ENCODE measurements at regions not wholly inside any gene's neighbourhood (a gene's known extent, or its start where the extent isn't known, plus 50 kb on each side); places are given as distances from the start of the nearest gene placed in this dataset.

DNA sequence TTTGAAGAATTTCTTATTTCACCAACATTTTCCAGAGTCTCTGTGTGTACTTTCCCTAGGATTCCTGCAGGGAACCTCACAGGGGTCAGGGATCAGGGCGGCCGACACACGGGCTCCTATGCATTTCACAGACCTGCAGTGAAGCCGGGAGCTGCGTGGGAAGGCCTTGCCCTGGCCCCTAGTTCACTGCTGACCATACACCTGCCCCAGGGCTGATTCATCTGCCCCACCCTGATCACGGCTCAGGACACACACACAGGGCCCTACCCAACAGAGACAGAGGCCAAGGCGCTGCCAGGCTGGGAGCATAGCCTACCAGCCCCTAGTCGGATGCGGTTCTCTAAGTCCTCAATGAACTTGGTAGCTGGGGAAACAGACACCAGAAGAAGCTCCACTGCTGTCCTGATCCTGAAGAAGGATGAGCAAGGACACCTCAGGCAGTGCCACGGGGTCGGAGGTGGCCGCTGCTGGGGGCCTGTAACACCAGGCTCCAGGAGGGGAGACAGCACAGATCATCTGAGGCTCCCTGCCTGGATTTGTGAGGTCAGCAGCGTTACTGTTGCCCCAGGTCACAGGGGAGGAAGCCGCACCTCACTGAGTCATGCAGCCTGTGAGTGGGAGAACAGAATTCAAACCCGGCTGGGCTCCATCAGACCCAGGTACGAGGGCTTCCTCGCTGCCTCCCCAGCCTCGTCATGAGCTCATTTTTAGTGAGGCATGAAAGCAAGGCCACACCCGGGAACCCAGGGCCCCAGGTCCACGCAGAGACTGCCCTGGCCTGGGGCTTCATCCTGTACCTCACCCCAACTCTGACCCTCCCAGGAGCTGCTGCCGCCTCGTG, 278.8 kb upstream of the PPP2R2D start:
- H3K27ac Mint-ChIP-seq: no peak overlapping the region
- H3K4me3 Mint-ChIP-seq: no peak overlapping the region
- no peaks in the 10 kb centered on the region for H3K9me3 Mint-ChIP-seq
- H3K36me3 Mint-ChIP-seq (ENCODE audit: low read depth): peaks cover 1% of the 10 kb centered on the region
- H3K4me1 Mint-ChIP-seq (ENCODE audit: low read depth): no peaks in the 10 kb centered on the region
- H3K27me3 Mint-ChIP-seq (ENCODE audit: low read depth): no peaks in the 10 kb centered on the region

DNA sequence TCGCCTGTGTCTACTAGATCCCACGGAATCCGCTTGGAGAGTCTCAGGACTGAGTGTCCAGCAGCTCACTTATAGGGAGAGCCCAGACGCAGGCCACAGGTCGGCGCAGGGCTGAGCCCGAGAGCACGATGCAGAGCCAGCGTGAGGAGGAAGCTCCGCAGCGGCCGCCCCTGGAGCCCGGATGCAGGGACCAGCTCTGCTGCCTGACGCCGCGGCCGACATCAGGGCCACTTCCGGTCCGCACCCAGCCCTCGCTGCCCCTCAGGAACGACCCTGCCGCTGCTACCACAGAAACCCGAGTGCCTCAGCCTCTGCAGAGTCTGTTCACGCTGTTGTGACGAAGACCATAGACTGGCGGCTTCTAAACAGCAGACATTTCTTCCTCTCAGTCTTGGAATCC, 275.8 kb upstream of the PPP2R2D start:
- Mint-ChIP-seq H3K4me3 (no peak overlapping the region), H3K4me1 (ENCODE audit: low read depth) (no peaks in the 10 kb centered on the region), H3K9me3 (no peaks in the 10 kb centered on the region), H3K27ac (no peak overlapping the region), H3K27me3 (ENCODE audit: low read depth) (no peaks in the 10 kb centered on the region), H3K36me3 (ENCODE audit: low read depth) (peaks cover 1% of the 10 kb centered on the region)

DNA sequence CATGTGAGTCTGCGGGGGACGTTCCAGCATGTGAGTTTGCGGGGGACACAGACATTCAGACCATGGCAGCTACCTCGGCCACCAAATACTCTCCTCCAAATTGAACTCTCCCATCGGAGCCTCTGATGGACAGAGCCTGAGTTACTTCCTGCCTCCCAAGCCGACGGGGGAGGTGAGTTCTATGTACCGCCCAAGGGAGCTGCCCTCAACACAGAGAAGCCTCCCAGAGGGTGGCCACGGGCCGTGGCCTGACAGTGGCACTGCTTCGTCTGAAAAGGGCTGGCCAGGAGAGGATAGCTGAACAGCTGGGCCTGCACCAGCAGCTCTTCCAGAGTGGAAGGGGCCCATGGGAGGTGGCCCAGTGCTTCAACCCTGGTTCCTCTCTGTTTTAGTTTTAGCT, 274.5 kb upstream of the PPP2R2D start:
- no peaks in the 10 kb centered on the region for H3K4me1 Mint-ChIP-seq (ENCODE audit: low read depth)
- no peaks in the 10 kb centered on the region for H3K27me3 Mint-ChIP-seq (ENCODE audit: low read depth)
- no peaks in the 10 kb centered on the region for H3K9me3 Mint-ChIP-seq
- H3K27ac Mint-ChIP-seq: no peak overlapping the region
- peaks cover 1% of the 10 kb centered on the region for H3K36me3 Mint-ChIP-seq (ENCODE audit: low read depth)
- H3K4me3 Mint-ChIP-seq: no peak overlapping the region

DNA sequence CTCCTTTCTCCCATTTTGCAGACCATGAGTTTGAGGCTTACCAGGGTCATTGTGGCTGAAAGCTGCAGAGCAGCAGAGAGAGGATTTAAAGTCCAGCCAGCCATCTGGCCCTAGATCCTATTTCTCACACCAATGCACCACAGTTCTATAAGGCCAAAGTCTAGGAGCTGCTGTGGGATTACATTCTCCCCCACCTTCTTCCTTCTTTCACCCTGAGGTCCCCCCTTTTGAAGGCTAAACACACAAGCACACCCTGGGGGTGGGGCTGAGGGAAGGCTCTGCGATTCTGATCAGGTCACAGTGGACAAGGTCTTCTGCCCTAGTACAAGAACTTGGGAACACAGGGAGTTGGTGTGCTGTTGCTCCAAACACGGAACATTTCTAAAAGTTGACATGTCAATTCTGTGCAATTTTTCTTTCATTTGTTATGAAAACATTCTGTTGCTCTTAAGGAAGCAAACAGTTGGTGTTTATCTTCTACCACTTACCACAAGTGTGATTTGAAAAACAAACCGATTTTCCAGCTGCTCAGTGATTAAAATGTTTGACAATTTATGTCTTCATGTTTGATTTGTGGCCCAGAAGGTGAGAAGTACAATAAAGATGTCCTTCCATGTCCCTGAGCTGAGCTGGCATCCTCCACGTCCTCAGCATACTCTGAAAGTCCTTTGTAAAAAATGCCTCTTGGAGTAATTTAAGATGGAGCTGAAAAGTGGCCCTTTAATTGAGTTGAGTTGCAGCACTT, 271.6 kb upstream of the PPP2R2D start:
- Mint-ChIP-seq H3K9me3 (no peaks in the 10 kb centered on the region), H3K4me1 (ENCODE audit: low read depth) (no peaks in the 10 kb centered on the region), H3K27me3 (ENCODE audit: low read depth) (no peaks in the 10 kb centered on the region), H3K36me3 (ENCODE audit: low read depth) (peaks cover 1% of the 10 kb centered on the region), H3K4me3 (no peak overlapping the region), H3K27ac (no peak overlapping the region)

DNA sequence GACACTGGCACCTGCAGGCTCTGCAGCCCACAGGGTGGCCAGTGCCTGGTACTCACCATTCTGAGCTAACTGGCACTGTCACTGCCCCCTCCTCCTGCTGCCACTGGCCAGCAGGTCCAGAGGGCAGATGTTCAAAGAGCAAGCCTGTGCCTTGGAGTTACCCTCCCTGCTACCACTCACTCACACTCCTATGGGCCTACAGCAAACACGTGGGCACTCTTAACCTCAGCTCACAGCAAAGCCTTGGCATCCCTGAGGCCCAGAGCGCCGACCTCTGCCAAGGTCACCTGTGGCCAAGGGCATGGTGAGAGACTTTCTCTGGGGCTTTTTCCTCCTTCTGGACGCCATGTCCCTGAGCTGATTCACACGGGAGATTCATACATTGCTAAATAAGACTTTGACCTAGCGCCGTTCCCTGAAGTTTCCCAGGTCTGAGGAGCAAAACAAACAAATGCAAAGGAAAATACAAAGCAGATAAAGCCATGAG, 270.0 kb upstream of the PPP2R2D start:
- Mint-ChIP-seq H3K27ac (no peak overlapping the region), H3K9me3 (no peaks in the 10 kb centered on the region), H3K36me3 (ENCODE audit: low read depth) (peaks cover 1% of the 10 kb centered on the region), H3K27me3 (ENCODE audit: low read depth) (no peaks in the 10 kb centered on the region), H3K4me3 (no peak overlapping the region), H3K4me1 (ENCODE audit: low read depth) (no peaks in the 10 kb centered on the region)

DNA sequence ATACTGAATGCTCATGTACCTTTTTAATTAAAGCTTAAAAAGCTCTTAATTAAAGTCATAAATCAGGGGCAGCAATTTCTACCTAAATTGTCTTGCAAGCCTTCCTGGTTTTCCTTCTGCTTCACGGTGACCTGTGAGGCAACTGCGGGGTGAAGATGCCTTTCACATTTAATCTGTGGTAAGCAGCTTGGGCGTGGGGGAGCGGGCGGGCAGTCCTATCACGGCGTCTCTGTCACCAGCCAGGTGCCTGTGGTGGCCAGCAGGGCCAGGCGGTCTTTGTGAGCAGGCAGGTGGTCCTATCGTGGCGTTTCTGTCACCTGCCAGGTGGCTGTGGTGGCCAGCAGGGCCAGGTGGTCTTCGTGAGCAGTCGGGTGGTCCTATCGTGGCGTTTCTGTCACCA, 269.2 kb upstream of the PPP2R2D start:
- Mint-ChIP-seq H3K36me3 (ENCODE audit: low read depth) (no peaks in the 10 kb centered on the region), H3K27ac (no peak overlapping the region), H3K27me3 (ENCODE audit: low read depth) (no peaks in the 10 kb centered on the region), H3K9me3 (no peaks in the 10 kb centered on the region), H3K4me3 (no peak overlapping the region), H3K4me1 (ENCODE audit: low read depth) (no peaks in the 10 kb centered on the region)

DNA sequence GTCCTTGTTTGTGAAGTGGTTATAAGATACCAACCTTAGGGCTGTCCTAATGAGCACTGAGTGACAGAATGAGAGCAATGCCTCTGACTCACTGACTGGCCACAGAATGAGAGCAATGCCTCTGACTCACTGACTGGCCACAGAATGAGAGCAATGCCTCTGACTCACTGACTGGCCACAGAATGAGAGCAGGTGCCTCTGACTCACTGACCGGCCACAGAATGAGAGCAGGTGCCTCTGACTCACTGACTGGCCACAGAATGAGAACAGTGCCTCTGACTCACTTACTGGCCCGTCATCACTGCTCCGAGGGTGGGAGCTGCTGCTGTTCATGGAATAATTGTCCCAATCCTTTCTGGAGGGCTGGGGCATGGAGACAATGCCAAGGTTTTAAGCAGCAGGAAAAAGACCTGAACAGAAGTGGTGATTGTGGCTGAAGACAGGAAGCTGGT, 265.2 kb upstream of the PPP2R2D start:
- no peak overlapping the region for H3K4me3 Mint-ChIP-seq
- H3K27ac Mint-ChIP-seq: no peak overlapping the region

DNA sequence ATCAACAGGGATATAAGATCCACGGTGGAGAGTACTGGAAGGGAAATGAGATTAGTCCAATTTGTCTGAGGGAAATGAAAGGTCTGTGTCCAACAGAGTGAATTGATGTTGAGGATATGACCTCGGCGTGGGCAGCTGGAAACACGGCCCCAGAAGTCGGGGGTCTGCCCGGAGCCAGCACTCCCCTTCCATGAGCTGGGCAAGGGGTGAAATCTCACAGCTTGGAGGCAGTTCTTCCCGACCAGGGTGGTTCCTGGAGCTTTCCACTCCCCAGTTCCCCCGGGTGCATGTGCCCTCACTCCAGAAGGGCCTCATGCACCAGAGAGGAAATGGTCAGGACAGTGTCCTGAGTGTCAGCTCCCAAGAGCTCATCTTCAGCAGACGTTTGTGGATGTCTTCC, 264.7 kb upstream of the PPP2R2D start:
- Mint-ChIP-seq H3K4me1 (ENCODE audit: low read depth) (peaks cover 3% of the 10 kb centered on the region), H3K36me3 (ENCODE audit: low read depth) (no peaks in the 10 kb centered on the region), H3K27ac (no peak overlapping the region), H3K9me3 (peaks cover 9% of the 10 kb centered on the region), H3K27me3 (ENCODE audit: low read depth) (no peaks in the 10 kb centered on the region), H3K4me3 (no peak overlapping the region)

More for the DNA sequence above, 265.2 kb upstream of the PPP2R2D start:
- Mint-ChIP-seq H3K27me3 (ENCODE audit: low read depth) (no peaks in the 10 kb centered on the region), H3K9me3 (peaks cover 9% of the 10 kb centered on the region), H3K36me3 (ENCODE audit: low read depth) (no peaks in the 10 kb centered on the region), H3K4me1 (ENCODE audit: low read depth) (no peaks in the 10 kb centered on the region)

DNA sequence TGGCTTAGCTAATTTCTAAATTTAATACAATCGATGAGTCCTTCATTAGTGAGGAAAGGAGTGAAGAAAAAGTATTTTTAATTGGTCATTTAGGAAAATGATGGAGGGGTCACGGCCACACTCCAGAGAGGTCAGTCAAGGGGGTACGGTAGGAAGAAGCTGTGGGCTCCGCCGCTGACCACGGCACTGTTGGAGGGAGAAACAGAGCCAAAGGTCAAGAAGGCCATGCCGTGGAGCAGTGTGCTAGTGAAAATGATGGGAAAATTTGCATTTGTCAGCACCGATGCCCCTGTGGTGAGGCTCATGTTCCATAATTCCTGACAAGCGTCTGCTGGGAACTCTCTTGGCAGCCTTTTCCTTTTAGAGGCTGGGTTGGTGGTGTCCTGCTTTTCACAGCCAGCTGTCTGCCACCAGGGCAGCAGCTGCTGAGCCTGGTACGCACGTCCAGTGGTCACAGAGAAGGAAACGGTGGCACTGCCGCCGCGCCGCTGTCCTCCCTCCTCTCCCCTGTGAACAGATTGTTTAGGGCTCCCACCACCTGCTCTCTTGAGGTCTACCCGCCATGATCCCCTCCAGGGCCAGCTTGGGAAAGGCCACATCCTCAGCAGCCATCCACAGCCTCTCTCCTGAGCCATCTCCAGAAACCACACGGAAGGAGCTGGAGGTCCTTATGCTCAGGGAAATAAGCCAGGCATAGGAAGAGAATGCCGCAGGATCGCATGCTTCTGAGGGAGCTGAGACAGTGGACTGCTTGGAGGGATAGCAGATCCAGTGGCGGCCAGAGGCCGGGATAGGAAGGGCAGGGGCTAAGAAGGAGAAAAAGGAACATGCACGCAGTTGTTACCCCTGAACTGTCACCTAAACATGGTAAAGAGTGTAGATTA, 263.7 kb upstream of the PPP2R2D start:
- H3K36me3 Mint-ChIP-seq (ENCODE audit: low read depth): no peaks in the 10 kb centered on the region
- H3K4me1 Mint-ChIP-seq (ENCODE audit: low read depth): peaks cover 3% of the 10 kb centered on the region
- peaks cover 9% of the 10 kb centered on the region for H3K9me3 Mint-ChIP-seq
- no peak overlapping the region for H3K4me3 Mint-ChIP-seq
- no peaks in the 10 kb centered on the region for H3K27me3 Mint-ChIP-seq (ENCODE audit: low read depth)
- H3K27ac Mint-ChIP-seq: no peak overlapping the region

DNA sequence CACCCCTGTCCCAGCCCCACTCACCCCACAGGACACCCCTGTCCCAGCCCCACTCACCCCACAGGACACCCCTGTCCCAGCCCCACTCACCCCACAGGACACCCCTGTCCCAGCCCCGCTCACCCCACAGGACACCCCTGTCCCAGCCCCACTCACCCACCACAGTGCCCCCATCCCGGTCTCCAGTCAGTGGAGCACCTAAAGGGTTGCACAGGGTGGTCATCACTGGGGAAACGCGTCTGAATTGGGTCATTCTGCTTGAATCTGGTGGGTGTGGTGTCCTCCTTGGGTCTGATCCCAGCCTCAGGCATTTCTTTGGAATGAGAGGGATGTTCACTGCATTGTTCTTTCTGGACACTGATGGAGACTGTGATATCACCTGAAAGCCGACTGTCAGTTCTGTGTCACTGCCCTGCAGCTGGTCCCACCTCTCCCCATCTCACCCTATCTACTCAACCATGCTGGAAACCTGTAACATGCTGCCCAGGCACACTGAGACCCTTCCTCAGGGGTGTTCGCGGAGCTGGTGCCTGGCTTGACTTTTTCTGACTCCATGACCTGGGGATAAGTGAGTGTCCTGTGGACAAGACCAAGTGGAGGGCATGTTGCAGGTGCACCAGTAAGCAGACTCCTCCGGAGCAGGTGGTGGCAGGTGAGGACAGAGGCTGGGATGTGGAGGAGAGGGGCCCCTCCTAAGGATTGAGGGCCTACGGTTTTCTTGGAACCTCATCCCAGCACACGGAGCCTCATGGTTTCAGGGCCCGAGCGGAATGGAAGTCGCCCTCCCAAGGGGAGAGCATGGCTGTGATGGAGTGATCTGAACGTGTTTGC, 262.5 kb upstream of the PPP2R2D start:
- no peak overlapping the region for H3K27ac Mint-ChIP-seq
- peaks cover 9% of the 10 kb centered on the region for H3K9me3 Mint-ChIP-seq
- no peaks in the 10 kb centered on the region for H3K36me3 Mint-ChIP-seq (ENCODE audit: low read depth)
- H3K4me1 Mint-ChIP-seq (ENCODE audit: low read depth): peaks cover 3% of the 10 kb centered on the region
- H3K27me3 Mint-ChIP-seq (ENCODE audit: low read depth): no peaks in the 10 kb centered on the region
- no peak overlapping the region for H3K4me3 Mint-ChIP-seq

DNA sequence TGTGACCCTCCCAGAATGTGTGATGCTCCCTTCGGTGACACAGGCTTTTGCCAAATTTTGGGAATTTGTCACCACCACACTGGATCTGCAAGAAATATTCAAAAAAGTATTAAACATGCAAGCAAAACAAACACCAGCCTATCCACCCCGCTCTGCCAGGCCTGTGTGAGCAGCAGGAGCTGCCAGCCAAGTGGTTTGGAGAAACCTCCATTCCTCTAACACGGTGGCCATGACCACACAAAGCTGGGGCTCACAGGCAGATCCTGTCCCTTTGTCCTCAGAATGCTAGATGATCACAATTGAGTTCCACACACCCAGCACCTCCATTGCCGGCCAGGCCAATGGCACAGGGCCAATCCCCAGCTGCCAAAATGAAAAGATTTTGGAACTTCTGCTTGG, 261.9 kb upstream of the PPP2R2D start:
- peaks cover 3% of the 10 kb centered on the region for H3K4me1 Mint-ChIP-seq (ENCODE audit: low read depth)
- no peak overlapping the region for H3K27ac Mint-ChIP-seq

DNA sequence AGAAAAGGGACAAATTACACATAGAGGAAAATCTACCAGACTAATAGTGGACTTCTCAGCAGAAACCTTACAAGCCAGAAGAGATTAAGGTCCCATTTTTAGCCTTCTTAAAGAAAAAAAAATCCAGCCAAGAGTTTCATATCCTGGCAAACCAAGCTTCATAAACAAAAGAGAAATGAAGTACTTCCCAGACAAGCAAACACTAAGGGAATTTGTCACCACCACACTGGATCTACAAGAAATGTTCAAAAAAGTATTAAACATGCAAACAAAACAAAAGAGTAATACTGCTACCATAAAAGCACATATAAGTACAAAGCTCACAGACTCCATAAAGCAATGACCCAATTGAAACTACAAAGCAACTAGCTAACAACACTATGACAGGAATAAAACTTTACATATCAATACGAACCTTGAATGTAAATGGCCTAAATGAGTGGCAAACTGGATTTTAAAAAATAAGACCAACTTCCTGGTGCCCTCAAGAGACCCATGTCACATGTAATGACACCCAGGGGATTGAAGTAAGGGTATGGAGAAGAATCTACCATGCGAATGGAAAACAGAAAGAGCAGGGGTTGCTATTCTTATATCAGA, 260.7 kb upstream of the PPP2R2D start:
- no peak overlapping the region for H3K27ac Mint-ChIP-seq
- no peaks in the 10 kb centered on the region for H3K27me3 Mint-ChIP-seq (ENCODE audit: low read depth)
- H3K4me3 Mint-ChIP-seq: no peak overlapping the region
- H3K9me3 Mint-ChIP-seq: peaks cover 9% of the 10 kb centered on the region
- H3K4me1 Mint-ChIP-seq (ENCODE audit: low read depth): peaks cover 3% of the 10 kb centered on the region
- H3K36me3 Mint-ChIP-seq (ENCODE audit: low read depth): no peaks in the 10 kb centered on the region

More for the DNA sequence above, 261.9 kb upstream of the PPP2R2D start:
- H3K4me3 Mint-ChIP-seq: no peak overlapping the region
- peaks cover 9% of the 10 kb centered on the region for H3K9me3 Mint-ChIP-seq
- no peaks in the 10 kb centered on the region for H3K36me3 Mint-ChIP-seq (ENCODE audit: low read depth)
- H3K27me3 Mint-ChIP-seq (ENCODE audit: low read depth): no peaks in the 10 kb centered on the region

DNA sequence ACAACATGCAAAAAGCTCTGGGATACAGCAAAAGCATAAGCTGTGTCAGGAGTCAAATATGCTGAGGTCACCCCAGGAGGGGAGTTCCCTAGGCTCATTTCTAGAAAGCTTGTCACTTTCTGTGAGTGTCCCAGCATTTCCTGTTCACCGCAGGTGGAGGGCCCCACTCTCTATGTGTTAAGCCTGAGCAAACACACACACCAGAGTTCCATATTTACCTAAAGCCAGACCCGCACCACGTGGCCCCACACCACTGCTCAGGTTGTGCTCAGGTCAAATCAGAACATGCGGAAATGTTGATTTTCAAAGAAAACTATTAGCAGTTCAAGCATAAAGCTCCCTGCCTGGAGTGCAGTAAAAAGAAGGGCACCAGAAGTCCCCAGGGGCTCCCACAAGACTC, 259.6 kb upstream of the PPP2R2D start:
- H3K36me3 Mint-ChIP-seq (ENCODE audit: low read depth): no peaks in the 10 kb centered on the region
- peaks cover 9% of the 10 kb centered on the region for H3K9me3 Mint-ChIP-seq
- H3K27ac Mint-ChIP-seq: no peak overlapping the region
- H3K4me3 Mint-ChIP-seq: no peak overlapping the region
- H3K27me3 Mint-ChIP-seq (ENCODE audit: low read depth): no peaks in the 10 kb centered on the region
- H3K4me1 Mint-ChIP-seq (ENCODE audit: low read depth): peaks cover 3% of the 10 kb centered on the region
